H9 (cell line): ENCODE measurements at regions not wholly inside any gene's neighbourhood (a gene's known extent, or its start where the extent isn't known, plus 50 kb on each side); places are given as distances from the start of the nearest gene placed in this dataset.

Experiments
- DNase-seq: peaks from one replicate; pipeline ENCODE4 v3.0.0-alpha.2; 2017
- H2AFZ ChIP-seq: one replicate; pipeline ENCODE4 v1.6.1; 2013; ENCODE audit warnings: mild to moderate bottlenecking, low read length, control low read depth, moderate library complexity
- H2AK5ac ChIP-seq: 2 replicates; pipeline ENCODE4 v1.6.1; 2013; ENCODE audit warnings: low read length, control low read depth, mixed read lengths; ENCODE audit not compliant: insufficient read length
- H2BK120ac ChIP-seq: one replicate; pipeline ENCODE4 v1.6.1; 2013; ENCODE audit warnings: low read depth, mild to moderate bottlenecking, low read length, control low read depth, inconsistent platforms; ENCODE audit not compliant: poor library complexity, severe bottlenecking
- H2BK12ac ChIP-seq: 2 replicates; pipeline ENCODE4 v1.6.1; 2013; ENCODE audit warnings: low read length, control low read depth, mixed read lengths, low read depth; ENCODE audit not compliant: insufficient read length
- H2BK15ac ChIP-seq: 2 replicates; pipeline ENCODE4 v1.6.1; 2013; ENCODE audit warnings: low read depth, low read length, control low read depth
- H2BK20ac ChIP-seq: one replicate; pipeline ENCODE4 v1.6.1; 2013; ENCODE audit warnings: low read depth, mild to moderate bottlenecking, low read length, control low read depth, inconsistent platforms; ENCODE audit not compliant: poor library complexity, severe bottlenecking
- H2BK5ac ChIP-seq: 2 replicates; pipeline ENCODE4 v1.6.1; 2013; ENCODE audit warnings: low read length, control low read depth, mixed read lengths; ENCODE audit not compliant: insufficient read length
- H3K14ac ChIP-seq: 2 replicates; pipeline ENCODE4 v1.6.1; 2013; ENCODE audit warnings: low read length, control low read depth; ENCODE audit not compliant: insufficient read depth
- H3K18ac ChIP-seq: 2 replicates; pipeline ENCODE4 v1.6.1; 2013; ENCODE audit warnings: low read depth, mild to moderate bottlenecking, mixed read lengths, low read length, control low read depth; ENCODE audit not compliant: insufficient read length
- H3K23ac ChIP-seq: 2 replicates; pipeline ENCODE4 v1.6.1; 2013; ENCODE audit warnings: low read length, control low read depth, mixed read lengths, low read depth; ENCODE audit not compliant: insufficient read length
- H3K23me2 ChIP-seq: 2 replicates; pipeline ENCODE4 v1.6.1; 2013; ENCODE audit warnings: low read depth, mild to moderate bottlenecking, mixed read lengths, low read length, control low read depth; ENCODE audit not compliant: insufficient read length, poor library complexity, severe bottlenecking
- H3K27ac ChIP-seq: 2 replicates; pipeline ENCODE4 v1.5.1; 2013; ENCODE audit warnings: low read length, control low read depth, mixed read lengths, low read depth; ENCODE audit not compliant: insufficient read length
- H3K27me3 ChIP-seq: 2 replicates; pipeline ENCODE4 v1.6.1; 2013; ENCODE audit warnings: low read length, control low read depth, inconsistent platforms; ENCODE audit not compliant: insufficient read depth
- H3K4ac ChIP-seq: 2 replicates; pipeline ENCODE4 v1.6.1; 2013; ENCODE audit warnings: low read depth, mild to moderate bottlenecking, control low read depth, inconsistent platforms, low read length, moderate library complexity
- H3K4me1 ChIP-seq: 2 replicates; pipeline ENCODE4 v1.6.1; 2013; ENCODE audit warnings: low read length, control low read depth, inconsistent platforms; ENCODE audit not compliant: insufficient read depth
- H3K4me2 ChIP-seq: 2 replicates; pipeline ENCODE4 v1.6.1; 2013; ENCODE audit warnings: low read length, control low read depth, mixed read lengths; ENCODE audit not compliant: insufficient read length, insufficient read depth
- H3K56ac ChIP-seq: 2 replicates; pipeline ENCODE4 v1.6.1; 2013; ENCODE audit warnings: low read depth, mild to moderate bottlenecking, mixed read lengths, low read length, control low read depth; ENCODE audit not compliant: insufficient read length
- H3K79me1 ChIP-seq: 2 replicates; pipeline ENCODE4 v1.6.1; 2013; ENCODE audit warnings: low read depth, mild to moderate bottlenecking, moderate library complexity, low read length, control low read depth, inconsistent platforms; ENCODE audit not compliant: insufficient read depth, poor library complexity, severe bottlenecking
- H3K79me2 ChIP-seq: 2 replicates; pipeline ENCODE4 v1.6.1; 2013; ENCODE audit warnings: low read length, control low read depth, inconsistent platforms; ENCODE audit not compliant: insufficient read depth
- H3K9ac ChIP-seq: 2 replicates; pipeline ENCODE4 v1.6.1; 2013; ENCODE audit warnings: low read length, control low read depth, mixed read lengths; ENCODE audit not compliant: insufficient read length; ENCODE audit errors: extremely low read depth
- H3K9me3 ChIP-seq: one replicate; pipeline ENCODE4 v1.6.1; 2013; ENCODE audit warnings: low read depth, low read length, inconsistent platforms; ENCODE audit not compliant: control insufficient read depth
- H3T11ph ChIP-seq: one replicate; pipeline ENCODE4 v1.6.1; 2013; ENCODE audit warnings: mild to moderate bottlenecking, low read length, control low read depth, inconsistent platforms
- H4K20me1 ChIP-seq: one replicate; pipeline ENCODE4 v1.6.1; 2013; ENCODE audit not compliant: control insufficient read depth, insufficient read length, insufficient read depth
- H4K5ac ChIP-seq: 2 replicates; pipeline ENCODE4 v1.6.1; 2013; ENCODE audit warnings: low read depth, mild to moderate bottlenecking, mixed read lengths, low read length, control low read depth; ENCODE audit not compliant: insufficient read length
- H4K8ac ChIP-seq: replicated peaks from 2 replicates; pipeline ENCODE4 v1.6.1; 2013; ENCODE audit warnings: low read length, control low read depth, mixed read lengths, low read depth; ENCODE audit not compliant: insufficient read length
- H4K91ac ChIP-seq: 2 replicates; pipeline ENCODE4 v1.6.1; 2013; ENCODE audit warnings: low read depth, mild to moderate bottlenecking, moderate library complexity, mixed read lengths, low read length, control low read depth; ENCODE audit not compliant: insufficient read length
- H3K27ac Mint-ChIP-seq, 3 experiments: 2 replicates in 2 of 3; 3 replicates in 1 of 3; pipeline ENCODE4 v1.8.0; 2020 to 2021; ENCODE audit warnings: mixed read lengths in 3 of 3, mild to moderate bottlenecking in 1 of 3, moderate library complexity in 1 of 3
- H3K27me3 Mint-ChIP-seq: 2 replicates; pipeline ENCODE4 v1.8.0; 2021; ENCODE audit warnings: low read depth, mild to moderate bottlenecking, moderate library complexity, mixed read lengths
- H3K36me3 Mint-ChIP-seq, 3 experiments: 2 replicates in 2 of 3; 3 replicates in 1 of 3; pipeline ENCODE4 v1.8.0; 2020 to 2021; ENCODE audit warnings: low read depth in 3 of 3, mixed read lengths in 3 of 3; ENCODE audit not compliant: insufficient read depth in 1 of 3
- H3K4me1 Mint-ChIP-seq, 2 experiments: 2 replicates each; pipeline ENCODE4 v1.8.0; 2020; ENCODE audit warnings: mixed read lengths in 2 of 2
- H3K4me3 Mint-ChIP-seq, 2 experiments: 2 replicates in 1 of 2; 3 replicates in 1 of 2; pipeline ENCODE4 v1.8.0; 2020 to 2021; ENCODE audit warnings: mild to moderate bottlenecking in 2 of 2, mixed read lengths in 2 of 2, moderate library complexity in 1 of 2
- H3K9me3 Mint-ChIP-seq, 2 experiments: 2 replicates in 1 of 2; 3 replicates in 1 of 2; pipeline ENCODE4 v1.8.0; 2020; ENCODE audit warnings: mild to moderate bottlenecking in 2 of 2, mixed read lengths in 2 of 2, moderate library complexity in 1 of 2
- TF ChIP-seq, protein P1 (sequence below): fragments of 200-600 bp; sonication (generic); conservative IDR thresholded peaks from 3 replicates; pipeline ENCODE4 v1.8.0; 2021; ENCODE audit warnings: antibody characterized with exemption, mild to moderate bottlenecking

DNA sequence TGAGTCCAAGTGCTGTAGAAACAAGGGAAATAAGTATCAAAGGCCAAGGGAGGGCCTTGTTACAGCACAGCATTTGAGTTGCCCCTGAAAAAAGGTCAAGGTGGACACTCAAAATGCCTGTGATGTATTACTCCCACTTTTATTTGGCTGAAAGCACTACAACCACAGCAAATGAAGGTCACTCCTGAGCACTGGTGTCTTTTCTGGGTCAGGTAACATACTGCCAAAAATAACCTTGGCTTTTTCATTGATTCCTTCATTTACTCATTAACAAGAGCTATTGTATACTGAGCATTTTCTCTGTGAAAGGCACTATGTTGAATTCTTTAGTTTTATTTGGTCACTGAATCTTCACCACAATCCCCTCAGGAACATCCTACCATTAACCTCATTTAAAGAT lies 590.3 kb downstream of the BCL11A start:
- H3K4ac ChIP-seq = no peak overlapping the region
- H3K9me3 Mint-ChIP-seq = no peaks in the 10 kb centered on the region
- no peaks in the 10 kb centered on the region for H3K79me2 ChIP-seq
- no peaks in the 10 kb centered on the region for H3K36me3 Mint-ChIP-seq
- H2BK5ac ChIP-seq = no peak overlapping the region
- no peak overlapping the region for H2BK120ac ChIP-seq
- no peak overlapping the region for H2BK15ac ChIP-seq
- H3K56ac ChIP-seq = no peak overlapping the region
- no peaks in the 10 kb centered on the region for H3K23me2 ChIP-seq
- H2AFZ ChIP-seq = no peak overlapping the region
- H2AK5ac ChIP-seq = no peak overlapping the region
- H3K14ac ChIP-seq = no peak overlapping the region
- H3K27me3 Mint-ChIP-seq = peaks cover 8% of the 10 kb centered on the region
- no peak overlapping the region for H3K18ac ChIP-seq
- no peak overlapping the region for H3K9ac ChIP-seq
- H3K27me3 ChIP-seq = no peaks in the 10 kb centered on the region
- H3K4me3 Mint-ChIP-seq = no peak overlapping the region
- no peak overlapping the region for H3T11ph ChIP-seq
- no peaks in the 10 kb centered on the region for H3K9me3 ChIP-seq
- no peak overlapping the region for H4K8ac ChIP-seq
- no peak overlapping the region for H4K91ac ChIP-seq
- H2BK12ac ChIP-seq = no peak overlapping the region
- no peak overlapping the region for H3K27ac Mint-ChIP-seq
- no peaks in the 10 kb centered on the region for H3K4me1 ChIP-seq
- H3K79me1 ChIP-seq = no peaks in the 10 kb centered on the region
- no peak for DNase-seq
- no peak overlapping the region for H3K4me2 ChIP-seq
- H3K27ac ChIP-seq = no peak overlapping the region
- H2BK20ac ChIP-seq = no peak overlapping the region
- H3K4me1 Mint-ChIP-seq = peaks cover 25 to 32% of the 10 kb centered on the region in 2 experiments
- no peaks in the 10 kb centered on the region for H4K20me1 ChIP-seq
- no peak overlapping the region for H3K23ac ChIP-seq
- H4K5ac ChIP-seq = no peak overlapping the region
- TF ChIP-seq, protein P1, sequence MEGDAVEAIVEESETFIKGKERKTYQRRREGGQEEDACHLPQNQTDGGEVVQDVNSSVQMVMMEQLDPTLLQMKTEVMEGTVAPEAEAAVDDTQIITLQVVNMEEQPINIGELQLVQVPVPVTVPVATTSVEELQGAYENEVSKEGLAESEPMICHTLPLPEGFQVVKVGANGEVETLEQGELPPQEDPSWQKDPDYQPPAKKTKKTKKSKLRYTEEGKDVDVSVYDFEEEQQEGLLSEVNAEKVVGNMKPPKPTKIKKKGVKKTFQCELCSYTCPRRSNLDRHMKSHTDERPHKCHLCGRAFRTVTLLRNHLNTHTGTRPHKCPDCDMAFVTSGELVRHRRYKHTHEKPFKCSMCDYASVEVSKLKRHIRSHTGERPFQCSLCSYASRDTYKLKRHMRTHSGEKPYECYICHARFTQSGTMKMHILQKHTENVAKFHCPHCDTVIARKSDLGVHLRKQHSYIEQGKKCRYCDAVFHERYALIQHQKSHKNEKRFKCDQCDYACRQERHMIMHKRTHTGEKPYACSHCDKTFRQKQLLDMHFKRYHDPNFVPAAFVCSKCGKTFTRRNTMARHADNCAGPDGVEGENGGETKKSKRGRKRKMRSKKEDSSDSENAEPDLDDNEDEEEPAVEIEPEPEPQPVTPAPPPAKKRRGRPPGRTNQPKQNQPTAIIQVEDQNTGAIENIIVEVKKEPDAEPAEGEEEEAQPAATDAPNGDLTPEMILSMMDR = no peak
